ENCODE measurements at regions not wholly inside any gene's neighbourhood (a gene's known extent, or its start where the extent isn't known, plus 50 kb on each side); places are given as distances from the start of the nearest gene placed in this dataset.

DNA sequence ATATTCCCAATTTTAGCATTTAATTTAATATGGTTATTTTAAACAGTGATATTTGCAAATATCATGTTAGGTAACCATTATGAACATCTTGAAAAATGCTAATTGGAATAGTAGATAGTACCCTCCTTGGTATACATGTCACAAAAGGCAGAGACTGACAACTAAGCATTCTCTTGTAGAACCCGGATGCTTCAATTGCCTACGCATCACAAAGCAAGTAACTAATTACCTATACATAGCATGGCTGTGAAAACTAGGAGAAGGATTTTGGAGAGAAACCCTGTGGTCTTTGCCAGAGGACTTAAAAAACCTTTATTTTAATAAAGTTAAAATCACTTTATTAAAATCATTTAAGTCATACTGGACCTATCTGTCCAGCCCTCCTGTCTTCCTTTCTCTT lies 764.1 kb upstream of the TENM3 start:
- H2BK15ac ChIP-seq (ENCODE audit: low read length) = no peak overlapping the region
- H3K23ac ChIP-seq (ENCODE audit: low read depth, low read length, poor library complexity) = no peak overlapping the region
- H3K79me1 ChIP-seq (ENCODE audit: low read depth, low read length) = no peaks in the 10 kb centered on the region
- no peak overlapping the region for H3K27ac ChIP-seq (replicated peaks; ENCODE audit: low read length)
- no peaks in the 10 kb centered on the region for H3K9me3 ChIP-seq (replicated peaks in 1 of 2; ENCODE audit: control insufficient read depth in 2 of 2, insufficient read depth in 1 of 2, low read depth in 1 of 2, low read length in 2 of 2)
- no peak overlapping the region for H4K8ac ChIP-seq (ENCODE audit: low read depth, low read length)
- H3K9ac ChIP-seq (ENCODE audit: low read depth, low read length, poor library complexity) = no peak overlapping the region
- no peak overlapping the region for H2BK120ac ChIP-seq (ENCODE audit: low read depth, low read length)
- H3K14ac ChIP-seq (ENCODE audit: low read length) = no peak overlapping the region
- no peak for DNase-seq (ENCODE audit: low spot score)
- H4K91ac ChIP-seq (ENCODE audit: low read depth, low read length, poor library complexity) = no peak overlapping the region
- no peak overlapping the region for H3K4me2 ChIP-seq (ENCODE audit: insufficient read depth, low read length, poor library complexity, severe bottlenecking)
- H3K4ac ChIP-seq (ENCODE audit: low read length) = no peak overlapping the region
- no peak overlapping the region for H2BK5ac ChIP-seq (ENCODE audit: low read length)
- no peak overlapping the region for H2AK5ac ChIP-seq (ENCODE audit: low read depth, low read length)
- H3K27me3 ChIP-seq (ENCODE audit: control insufficient read depth in 3 of 3, insufficient read depth in 3 of 3, low read depth in 1 of 3, low read length in 3 of 3) = no peaks in the 10 kb centered on the region
- H3K4me3 ChIP-seq (ENCODE audit: low read length in 2 of 2) = no peak overlapping the region
- H2AFZ ChIP-seq (ENCODE audit: low read length) = no peak overlapping the region
- H3K18ac ChIP-seq (ENCODE audit: low read length) = no peak overlapping the region
- H3K4me1 ChIP-seq (ENCODE audit: control insufficient read depth in 2 of 2, insufficient read depth in 1 of 2, low read depth in 1 of 2, low read length in 2 of 2) = peaks cover 4 to 5% of the 10 kb centered on the region in 2 donors
- H2BK12ac ChIP-seq (ENCODE audit: low read length) = no peak overlapping the region
- WGBS, 2 donors (ENCODE audit: extremely low coverage in 2 of 2, insufficient read length in 2 of 2, insufficient replicate concordance in 1 of 2) = no CpG with 5 or more reads among the region's 2 CpGs
- no peaks in the 10 kb centered on the region for H3K36me3 ChIP-seq (replicated peaks in 1 of 2; ENCODE audit: control insufficient read depth in 2 of 2, insufficient read depth in 2 of 2, low read length in 2 of 2)

DNA sequence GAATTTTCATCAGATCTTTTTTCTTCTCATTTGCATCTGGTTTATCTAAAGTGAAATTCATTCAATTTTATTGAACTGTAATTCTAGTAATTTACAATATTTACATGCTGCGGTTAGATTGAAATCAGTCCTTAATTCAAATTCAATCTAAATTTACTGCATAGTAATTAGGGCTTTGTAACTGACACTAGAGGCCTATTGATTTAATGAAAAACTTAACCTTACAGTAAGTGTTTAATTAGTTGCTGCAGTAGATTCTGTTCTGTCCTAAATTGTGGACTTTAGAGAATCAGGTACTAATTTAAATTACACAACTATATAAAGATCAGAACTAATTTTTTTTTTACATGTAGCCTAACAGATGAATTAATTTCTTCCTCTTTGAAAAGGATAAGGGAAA lies 758.8 kb upstream of the TENM3 start:
- WGBS, 2 donors (ENCODE audit: extremely low coverage in 2 of 2, insufficient read length in 2 of 2, insufficient replicate concordance in 1 of 2) = no CpG with 5 or more reads among the region's 1 CpG
- H3K27me3 ChIP-seq (ENCODE audit: control insufficient read depth in 3 of 3, insufficient read depth in 3 of 3, low read depth in 1 of 3, low read length in 3 of 3) = no peaks in the 10 kb centered on the region
- H2AK5ac ChIP-seq (ENCODE audit: low read depth, low read length) = no peak overlapping the region
- H3K36me3 ChIP-seq (replicated peaks in 1 of 2; ENCODE audit: control insufficient read depth in 2 of 2, insufficient read depth in 2 of 2, low read length in 2 of 2) = no peaks in the 10 kb centered on the region
- no peak overlapping the region for H3K23ac ChIP-seq (ENCODE audit: low read depth, low read length, poor library complexity)
- H4K8ac ChIP-seq (ENCODE audit: low read depth, low read length) = no peak overlapping the region
- DNase-seq (ENCODE audit: low spot score) = no peak
- H3K27ac ChIP-seq (replicated peaks; ENCODE audit: low read length) = no peak overlapping the region
- peaks cover 0 to 2% of the 10 kb centered on the region in 2 donors for H3K4me1 ChIP-seq (ENCODE audit: control insufficient read depth in 2 of 2, insufficient read depth in 1 of 2, low read depth in 1 of 2, low read length in 2 of 2)
- no peak overlapping the region for H2AFZ ChIP-seq (ENCODE audit: low read length)
- no peak overlapping the region for H3K4me2 ChIP-seq (ENCODE audit: insufficient read depth, low read length, poor library complexity, severe bottlenecking)
- no peak overlapping the region for H2BK120ac ChIP-seq (ENCODE audit: low read depth, low read length)
- no peak overlapping the region for H4K91ac ChIP-seq (ENCODE audit: low read depth, low read length, poor library complexity)
- no peak overlapping the region for H2BK12ac ChIP-seq (ENCODE audit: low read length)
- no peaks in the 10 kb centered on the region for H3K9me3 ChIP-seq (replicated peaks in 1 of 2; ENCODE audit: control insufficient read depth in 2 of 2, insufficient read depth in 1 of 2, low read depth in 1 of 2, low read length in 2 of 2)
- no peak overlapping the region for H3K4me3 ChIP-seq (ENCODE audit: low read length in 2 of 2)
- H3K14ac ChIP-seq (ENCODE audit: low read length) = no peak overlapping the region
- H3K4ac ChIP-seq (ENCODE audit: low read length) = no peak overlapping the region
- H2BK15ac ChIP-seq (ENCODE audit: low read length) = no peak overlapping the region
- H3K18ac ChIP-seq (ENCODE audit: low read length) = no peak overlapping the region
- H3K79me1 ChIP-seq (ENCODE audit: low read depth, low read length) = no peaks in the 10 kb centered on the region
- H3K9ac ChIP-seq (ENCODE audit: low read depth, low read length, poor library complexity) = no peak overlapping the region
- no peak overlapping the region for H2BK5ac ChIP-seq (ENCODE audit: low read length)

DNA sequence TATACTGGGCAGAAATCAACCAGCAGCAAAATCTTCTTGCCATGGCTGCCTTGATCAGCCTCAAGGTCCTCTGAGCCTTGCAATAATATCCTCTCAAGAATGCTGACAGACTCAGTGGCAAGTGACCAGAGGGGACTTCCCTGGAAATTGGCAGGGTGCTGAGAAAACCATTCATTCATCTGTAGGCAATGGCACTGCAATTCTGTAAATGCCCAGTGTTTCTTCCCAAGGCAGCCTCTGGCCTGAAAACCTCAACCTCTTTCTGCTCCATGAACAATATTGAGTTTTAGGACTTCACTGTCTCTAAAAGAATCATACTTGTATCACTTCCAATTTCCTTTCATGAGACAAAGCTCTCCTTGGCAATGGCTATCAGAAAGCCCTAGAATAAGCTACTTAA lies 754.3 kb upstream of the TENM3 start:
- Histone ChIP-seq H3K14ac (ENCODE audit: low read length) (no peak overlapping the region), H2BK12ac (ENCODE audit: low read length) (no peak overlapping the region), H4K8ac (ENCODE audit: low read depth, low read length) (no peak overlapping the region), H3K36me3 (replicated peaks in 1 of 2; ENCODE audit: control insufficient read depth in 2 of 2, insufficient read depth in 2 of 2, low read length in 2 of 2) (no peaks in the 10 kb centered on the region), H3K9me3 (replicated peaks in 1 of 2; ENCODE audit: control insufficient read depth in 2 of 2, insufficient read depth in 1 of 2, low read depth in 1 of 2, low read length in 2 of 2) (no peaks in the 10 kb centered on the region), H3K4me1 (ENCODE audit: control insufficient read depth in 2 of 2, insufficient read depth in 1 of 2, low read depth in 1 of 2, low read length in 2 of 2) (no peaks in the 10 kb centered on the region), H2AFZ (ENCODE audit: low read length) (peak overlapping the region; percentile 32), H2BK5ac (ENCODE audit: low read length) (no peak overlapping the region), H3K27me3 (ENCODE audit: control insufficient read depth in 3 of 3, insufficient read depth in 3 of 3, low read depth in 1 of 3, low read length in 3 of 3) (no peaks in the 10 kb centered on the region), H2BK15ac (ENCODE audit: low read length) (no peak overlapping the region), H3K9ac (ENCODE audit: low read depth, low read length, poor library complexity) (no peak overlapping the region), H2AK5ac (ENCODE audit: low read depth, low read length) (no peak overlapping the region), H3K4ac (ENCODE audit: low read length) (no peak overlapping the region), H4K91ac (ENCODE audit: low read depth, low read length, poor library complexity) (no peak overlapping the region), H3K27ac (replicated peaks; ENCODE audit: low read length) (no peak overlapping the region), H3K4me2 (ENCODE audit: insufficient read depth, low read length, poor library complexity, severe bottlenecking) (no peak overlapping the region), H3K23ac (ENCODE audit: low read depth, low read length, poor library complexity) (no peak overlapping the region), H2BK120ac (ENCODE audit: low read depth, low read length) (no peak overlapping the region), H3K4me3 (ENCODE audit: low read length in 2 of 2) (no peak overlapping the region), H3K18ac (ENCODE audit: low read length) (no peak overlapping the region), H3K79me1 (ENCODE audit: low read depth, low read length) (no peaks in the 10 kb centered on the region)
- DNase-seq (ENCODE audit: low spot score) = no peak

DNA sequence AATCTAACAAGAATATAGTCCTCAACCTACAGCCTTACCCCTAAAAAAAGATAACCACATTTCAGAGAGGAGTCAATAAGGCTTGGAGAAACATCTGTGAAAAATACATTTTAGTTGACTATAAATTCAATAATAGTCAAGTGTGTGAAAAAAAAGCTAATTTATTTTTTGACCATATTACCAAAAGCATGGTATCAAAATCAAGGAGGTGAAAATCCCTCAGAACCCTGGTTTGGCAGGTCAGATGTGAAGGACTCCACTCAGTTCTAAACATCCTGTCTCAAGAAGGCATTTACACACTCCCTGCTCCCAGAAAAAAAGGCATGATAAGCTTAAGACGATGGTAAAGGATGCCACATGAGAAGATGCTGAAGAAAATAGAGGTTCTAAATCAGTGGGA lies 745.1 kb upstream of the TENM3 start:
- Histone ChIP-seq H3K9me3 (replicated peaks in 1 of 2; ENCODE audit: control insufficient read depth in 2 of 2, insufficient read depth in 1 of 2, low read depth in 1 of 2, low read length in 2 of 2) (peaks cover 0 to 4% of the 10 kb centered on the region in 2 donors), H3K9ac (ENCODE audit: low read depth, low read length, poor library complexity) (no peak overlapping the region), H3K18ac (ENCODE audit: low read length) (no peak overlapping the region), H3K27ac (replicated peaks; ENCODE audit: low read length) (no peak overlapping the region), H3K27me3 (ENCODE audit: control insufficient read depth in 3 of 3, insufficient read depth in 3 of 3, low read depth in 1 of 3, low read length in 3 of 3) (no peaks in the 10 kb centered on the region), H3K14ac (ENCODE audit: low read length) (no peak overlapping the region), H3K4me3 (ENCODE audit: low read length in 2 of 2) (no peak overlapping the region), H2AFZ (ENCODE audit: low read length) (no peak overlapping the region), H3K79me1 (ENCODE audit: low read depth, low read length) (no peaks in the 10 kb centered on the region), H3K4ac (ENCODE audit: low read length) (no peak overlapping the region), H3K36me3 (replicated peaks in 1 of 2; ENCODE audit: control insufficient read depth in 2 of 2, insufficient read depth in 2 of 2, low read length in 2 of 2) (no peaks in the 10 kb centered on the region), H2BK15ac (ENCODE audit: low read length) (no peak overlapping the region), H4K91ac (ENCODE audit: low read depth, low read length, poor library complexity) (no peak overlapping the region), H2BK120ac (ENCODE audit: low read depth, low read length) (no peak overlapping the region), H3K4me1 (ENCODE audit: control insufficient read depth in 2 of 2, insufficient read depth in 1 of 2, low read depth in 1 of 2, low read length in 2 of 2) (no peaks in the 10 kb centered on the region), H2AK5ac (ENCODE audit: low read depth, low read length) (no peak overlapping the region), H2BK12ac (ENCODE audit: low read length) (no peak overlapping the region), H4K8ac (ENCODE audit: low read depth, low read length) (no peak overlapping the region), H3K23ac (ENCODE audit: low read depth, low read length, poor library complexity) (no peak overlapping the region), H3K4me2 (ENCODE audit: insufficient read depth, low read length, poor library complexity, severe bottlenecking) (no peak overlapping the region), H2BK5ac (ENCODE audit: low read length) (no peak overlapping the region)
- WGBS, 2 donors (ENCODE audit: extremely low coverage in 2 of 2, insufficient read length in 2 of 2, insufficient replicate concordance in 1 of 2) = no CpG with 5 or more reads among the region's 1 CpG
- no peak for DNase-seq (ENCODE audit: low spot score)

Data from neuronal stem cell (in vitro differentiated cells).